ENCODE measurements at regions not wholly inside any gene's neighbourhood (a gene's known extent, or its start where the extent isn't known, plus 50 kb on each side); places are given as distances from the start of the nearest gene placed in this dataset.

DNA sequence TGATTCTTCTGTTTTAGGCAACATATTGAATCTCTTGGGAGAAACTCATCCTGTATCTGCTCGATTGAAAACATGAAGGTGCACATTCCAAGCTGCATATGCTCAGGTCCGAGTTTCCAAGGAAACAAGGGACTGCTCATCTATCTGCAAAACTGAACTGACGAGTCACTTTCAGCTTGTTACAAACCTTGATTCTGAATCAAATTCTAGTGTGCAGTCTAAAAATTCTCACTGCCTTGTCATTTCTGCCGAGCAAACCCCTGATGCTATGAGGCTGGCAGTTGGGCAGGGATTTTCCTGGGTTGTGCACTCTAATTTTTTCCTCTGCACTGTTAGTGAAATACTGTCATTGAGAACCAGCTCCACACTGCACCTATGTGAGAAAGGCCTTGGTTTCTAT is 101.3 kb upstream of the ETAA1 start:
- no peaks in the 10 kb centered on the region for H3K79me2 ChIP-seq (ENCODE audit: control insufficient read depth, insufficient read depth, low read length)
- H4K20me1 ChIP-seq (replicated peaks; ENCODE audit: control insufficient read depth, extremely low read depth, insufficient read depth, low read length): no peaks in the 10 kb centered on the region
- H3K4me1 ChIP-seq (ENCODE audit: control insufficient read depth, extremely low read depth, insufficient read depth, low read length): peaks cover 4% of the 10 kb centered on the region
- H3K36me3 ChIP-seq (ENCODE audit: control insufficient read depth in 2 of 2, extremely low read depth in 1 of 2, insufficient read depth in 2 of 2, low read length in 2 of 2): no peaks in the 10 kb centered on the region
- H3K27me3 ChIP-seq (ENCODE audit: control insufficient read depth in 2 of 2, insufficient read depth in 2 of 2, low read length in 2 of 2): no peaks in the 10 kb centered on the region
- H3K27ac ChIP-seq (ENCODE audit: insufficient read depth, low read depth, low read length): no peak overlapping the region
- ChIA-PET POLR2A (no interaction called here), CTCF (no interaction called here)
- intact Hi-C loops (cut with micrococcal nuclease) (loop anchor here (2.0 kb wide), 1 partner anchor 15 kb away; no protein-coding TSS in a partner anchor), dilution Hi-C loops (cut with MboI; ENCODE audit: extremely low pct_ligation_motif_present, low sequenced_read_pairs) (no loop called here)
- H3K9ac ChIP-seq (replicated peaks; ENCODE audit: extremely low read depth, insufficient read depth, low read length): no peak overlapping the region
- no peak overlapping the region for H3K4me3 ChIP-seq (replicated peaks in 1 of 3; ENCODE audit: insufficient read depth in 1 of 3, low read depth in 1 of 3, low read length in 3 of 3)
- H3K4me2 ChIP-seq (ENCODE audit: insufficient read depth, low read length): no peak overlapping the region
- no peaks in the 10 kb centered on the region for H3K9me3 ChIP-seq (replicated peaks; ENCODE audit: control insufficient read depth, insufficient read depth, low read length)
- no TSS peak for BruUV-seq (replicated peaks)
- no peak overlapping the region for H2AFZ ChIP-seq (ENCODE audit: low read depth, low read length)
- H3K9me1 ChIP-seq (replicated peaks; ENCODE audit: control insufficient read depth, extremely low read depth, insufficient read depth, low read length): no peaks in the 10 kb centered on the region
- DNase-seq (ENCODE audit: low read depth, low spot score) (no peak), FAIRE-seq (no peak)
- TF ChIP-seq EZH2 (IDR thresholded peaks at IDR 0.05; ENCODE audit: borderline replicate concordance, low read depth, low read length, severe bottlenecking) (no peak), JUN (IDR thresholded peaks at IDR 0.05; ENCODE audit: borderline replicate concordance, insufficient read depth, insufficient read length, low read depth) (no peak), POLR2A (IDR thresholded peaks at IDR 0.05; ENCODE audit: low read depth, low read length) (no peak), FOS (IDR thresholded peaks at IDR 0.05; ENCODE audit: borderline replicate concordance, insufficient read depth, low read length) (no peak)
- TF ChIP-seq, protein P1, sequence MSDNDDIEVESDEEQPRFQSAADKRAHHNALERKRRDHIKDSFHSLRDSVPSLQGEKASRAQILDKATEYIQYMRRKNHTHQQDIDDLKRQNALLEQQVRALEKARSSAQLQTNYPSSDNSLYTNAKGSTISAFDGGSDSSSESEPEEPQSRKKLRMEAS (IDR thresholded peaks at IDR 0.05; ENCODE audit: insufficient read depth, insufficient read length): no peak

DNA sequence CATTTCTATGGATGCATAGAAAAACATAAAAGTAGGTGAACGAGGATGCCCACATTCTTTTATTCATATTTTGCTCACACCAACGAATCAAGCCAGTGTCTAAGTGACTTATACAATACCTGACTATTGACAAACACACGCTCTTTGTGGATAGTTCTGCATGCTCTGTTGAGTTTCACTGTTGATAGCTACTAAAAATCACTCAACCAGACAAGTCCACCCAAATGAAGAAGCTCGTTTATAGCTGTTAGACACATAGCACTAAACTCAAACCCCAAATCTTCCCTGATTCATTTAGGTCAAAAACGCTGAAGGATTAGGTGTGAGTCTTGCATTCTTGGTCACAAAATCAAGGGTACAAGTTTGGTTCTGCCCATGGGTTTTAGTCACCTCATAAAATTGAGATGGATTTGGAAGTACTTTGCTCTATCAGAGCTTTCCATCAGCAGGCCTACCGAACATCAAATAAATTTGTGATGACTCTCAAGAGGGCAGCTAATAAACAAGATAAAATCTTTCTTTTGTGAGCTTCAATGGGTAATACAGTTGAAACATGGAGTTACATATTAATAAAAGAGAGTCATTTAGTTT is 92.7 kb upstream of the ETAA1 start:
- no peak overlapping the region for H3K4me2 ChIP-seq (ENCODE audit: insufficient read depth, low read length)
- no TSS peak for BruUV-seq (replicated peaks)
- no peaks in the 10 kb centered on the region for H3K27me3 ChIP-seq (ENCODE audit: control insufficient read depth in 2 of 2, insufficient read depth in 2 of 2, low read length in 2 of 2)
- no peaks in the 10 kb centered on the region for H4K20me1 ChIP-seq (replicated peaks; ENCODE audit: control insufficient read depth, extremely low read depth, insufficient read depth, low read length)
- H3K4me3 ChIP-seq (replicated peaks in 1 of 3; ENCODE audit: insufficient read depth in 1 of 3, low read depth in 1 of 3, low read length in 3 of 3): no peak overlapping the region
- H3K9me1 ChIP-seq (replicated peaks; ENCODE audit: control insufficient read depth, extremely low read depth, insufficient read depth, low read length): no peaks in the 10 kb centered on the region
- H3K9ac ChIP-seq (replicated peaks; ENCODE audit: extremely low read depth, insufficient read depth, low read length): no peak overlapping the region
- intact Hi-C loops (cut with micrococcal nuclease): no loop called here
- CTCF ChIA-PET: interaction anchor here (0.7 to 1.1 kb wide), 3 partner anchors 9 to 876 kb away, joined by 3 to 4 read pairs (median 4); no protein-coding TSS in a partner anchor
- FAIRE-seq (no peak), DNase-seq (ENCODE audit: low read depth, low spot score) (no peak)
- dilution Hi-C loops (cut with MboI; ENCODE audit: extremely low pct_ligation_motif_present, low sequenced_read_pairs): no loop called here
- no peaks in the 10 kb centered on the region for H3K36me3 ChIP-seq (ENCODE audit: control insufficient read depth in 2 of 2, extremely low read depth in 1 of 2, insufficient read depth in 2 of 2, low read length in 2 of 2)
- no peaks in the 10 kb centered on the region for H3K79me2 ChIP-seq (ENCODE audit: control insufficient read depth, insufficient read depth, low read length)
- no peak for TF ChIP-seq MYC (IDR thresholded peaks at IDR 0.05; ENCODE audit: low read depth, low read length)
- TF ChIP-seq, protein P2, sequence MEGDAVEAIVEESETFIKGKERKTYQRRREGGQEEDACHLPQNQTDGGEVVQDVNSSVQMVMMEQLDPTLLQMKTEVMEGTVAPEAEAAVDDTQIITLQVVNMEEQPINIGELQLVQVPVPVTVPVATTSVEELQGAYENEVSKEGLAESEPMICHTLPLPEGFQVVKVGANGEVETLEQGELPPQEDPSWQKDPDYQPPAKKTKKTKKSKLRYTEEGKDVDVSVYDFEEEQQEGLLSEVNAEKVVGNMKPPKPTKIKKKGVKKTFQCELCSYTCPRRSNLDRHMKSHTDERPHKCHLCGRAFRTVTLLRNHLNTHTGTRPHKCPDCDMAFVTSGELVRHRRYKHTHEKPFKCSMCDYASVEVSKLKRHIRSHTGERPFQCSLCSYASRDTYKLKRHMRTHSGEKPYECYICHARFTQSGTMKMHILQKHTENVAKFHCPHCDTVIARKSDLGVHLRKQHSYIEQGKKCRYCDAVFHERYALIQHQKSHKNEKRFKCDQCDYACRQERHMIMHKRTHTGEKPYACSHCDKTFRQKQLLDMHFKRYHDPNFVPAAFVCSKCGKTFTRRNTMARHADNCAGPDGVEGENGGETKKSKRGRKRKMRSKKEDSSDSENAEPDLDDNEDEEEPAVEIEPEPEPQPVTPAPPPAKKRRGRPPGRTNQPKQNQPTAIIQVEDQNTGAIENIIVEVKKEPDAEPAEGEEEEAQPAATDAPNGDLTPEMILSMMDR (IDR thresholded peaks at IDR 0.05; ENCODE audit: extremely low read depth in 1 of 2, insufficient read depth in 1 of 2, low read depth in 1 of 2, low read length in 2 of 2): no peak
- TF ChIP-seq GATA2 (IDR thresholded peaks at IDR 0.05; ENCODE audit: insufficient read depth, insufficient read length, low read depth, low read length): no peak
- TF ChIP-seq FOS (IDR thresholded peaks at IDR 0.05; ENCODE audit: borderline replicate concordance, insufficient read depth, low read length): no peak
- no peak for TF ChIP-seq JUN (IDR thresholded peaks at IDR 0.05; ENCODE audit: borderline replicate concordance, insufficient read depth, insufficient read length, low read depth)
- TF ChIP-seq EZH2 (IDR thresholded peaks at IDR 0.05; ENCODE audit: borderline replicate concordance, low read depth, low read length, severe bottlenecking): no peak
- TF ChIP-seq POLR2AphosphoS5 (IDR thresholded peaks at IDR 0.05; ENCODE audit: insufficient read depth, low read depth, low read length): no peak
- TF ChIP-seq POLR2A (IDR thresholded peaks at IDR 0.05; ENCODE audit: low read depth, low read length): no peak
- TF ChIP-seq, protein P1 (IDR thresholded peaks at IDR 0.05; ENCODE audit: insufficient read depth, insufficient read length): no peak
- H2AFZ ChIP-seq (ENCODE audit: low read depth, low read length): no peak overlapping the region
- H3K27ac ChIP-seq (ENCODE audit: insufficient read depth, low read depth, low read length): no peak overlapping the region
- H3K9me3 ChIP-seq (replicated peaks; ENCODE audit: control insufficient read depth, insufficient read depth, low read length): no peaks in the 10 kb centered on the region
- POLR2A ChIA-PET: no interaction called here
- H3K4me1 ChIP-seq (ENCODE audit: control insufficient read depth, extremely low read depth, insufficient read depth, low read length): no peaks in the 10 kb centered on the region

Data from endothelial cell of umbilical vein (primary cell).